ENCODE measurements at regions not wholly inside any gene's neighbourhood (a gene's known extent, or its start where the extent isn't known, plus 50 kb on each side); places are given as distances from the start of the nearest gene placed in this dataset.

DNA sequence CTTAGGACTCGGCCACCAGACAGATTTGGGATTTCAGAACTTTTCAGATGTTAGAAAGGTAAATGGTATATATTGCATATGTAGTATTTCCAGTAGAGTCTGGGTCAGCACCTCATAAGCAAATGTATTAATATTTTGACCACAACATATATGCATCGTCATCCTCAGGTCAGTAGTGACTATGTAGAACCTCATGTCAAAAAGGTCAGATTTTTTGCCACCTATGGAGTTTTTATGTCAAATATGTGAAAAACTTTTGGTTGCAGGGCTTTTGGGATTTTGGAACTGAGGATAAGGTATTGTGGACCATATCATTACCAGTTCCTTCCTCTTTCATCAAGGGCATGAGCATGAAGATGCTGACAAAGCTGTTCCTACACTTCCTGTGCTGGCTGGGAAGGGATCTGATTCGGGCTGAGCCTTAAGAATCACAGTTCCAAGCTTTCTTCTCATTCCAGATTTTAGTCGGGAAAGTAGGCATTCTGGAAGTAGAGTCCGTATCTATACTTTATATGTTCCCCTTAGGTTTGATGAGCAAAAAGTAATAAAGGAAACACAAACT, 183.0 kb upstream of the PGRMC2 start:
- DNase-seq (ENCODE audit: low read depth, low spot score) (no peak), ATAC-seq (no peak)
- Histone ChIP-seq H3K4me1 (ENCODE audit: control insufficient read depth, insufficient read depth, low read length) (no peaks in the 10 kb centered on the region), H3K9me3 (ENCODE audit: control insufficient read depth, insufficient read depth, low read depth, low read length) (no peaks in the 10 kb centered on the region), H3K4me3 (ENCODE audit: low read depth in 2 of 2, low read length in 2 of 2) (no peak overlapping the region), H3K27ac (ENCODE audit: low read length) (no peak overlapping the region), H3K27me3 (ENCODE audit: control insufficient read depth, insufficient read depth, low read length) (no peaks in the 10 kb centered on the region), H3K36me3 (ENCODE audit: control insufficient read depth, insufficient read depth, low read length) (no peaks in the 10 kb centered on the region)
- TF ChIP-seq, protein P1, sequence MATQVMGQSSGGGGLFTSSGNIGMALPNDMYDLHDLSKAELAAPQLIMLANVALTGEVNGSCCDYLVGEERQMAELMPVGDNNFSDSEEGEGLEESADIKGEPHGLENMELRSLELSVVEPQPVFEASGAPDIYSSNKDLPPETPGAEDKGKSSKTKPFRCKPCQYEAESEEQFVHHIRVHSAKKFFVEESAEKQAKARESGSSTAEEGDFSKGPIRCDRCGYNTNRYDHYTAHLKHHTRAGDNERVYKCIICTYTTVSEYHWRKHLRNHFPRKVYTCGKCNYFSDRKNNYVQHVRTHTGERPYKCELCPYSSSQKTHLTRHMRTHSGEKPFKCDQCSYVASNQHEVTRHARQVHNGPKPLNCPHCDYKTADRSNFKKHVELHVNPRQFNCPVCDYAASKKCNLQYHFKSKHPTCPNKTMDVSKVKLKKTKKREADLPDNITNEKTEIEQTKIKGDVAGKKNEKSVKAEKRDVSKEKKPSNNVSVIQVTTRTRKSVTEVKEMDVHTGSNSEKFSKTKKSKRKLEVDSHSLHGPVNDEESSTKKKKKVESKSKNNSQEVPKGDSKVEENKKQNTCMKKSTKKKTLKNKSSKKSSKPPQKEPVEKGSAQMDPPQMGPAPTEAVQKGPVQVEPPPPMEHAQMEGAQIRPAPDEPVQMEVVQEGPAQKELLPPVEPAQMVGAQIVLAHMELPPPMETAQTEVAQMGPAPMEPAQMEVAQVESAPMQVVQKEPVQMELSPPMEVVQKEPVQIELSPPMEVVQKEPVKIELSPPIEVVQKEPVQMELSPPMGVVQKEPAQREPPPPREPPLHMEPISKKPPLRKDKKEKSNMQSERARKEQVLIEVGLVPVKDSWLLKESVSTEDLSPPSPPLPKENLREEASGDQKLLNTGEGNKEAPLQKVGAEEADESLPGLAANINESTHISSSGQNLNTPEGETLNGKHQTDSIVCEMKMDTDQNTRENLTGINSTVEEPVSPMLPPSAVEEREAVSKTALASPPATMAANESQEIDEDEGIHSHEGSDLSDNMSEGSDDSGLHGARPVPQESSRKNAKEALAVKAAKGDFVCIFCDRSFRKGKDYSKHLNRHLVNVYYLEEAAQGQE (IDR thresholded peaks at IDR 0.05; ENCODE audit: insufficient read depth in 1 of 2, low read depth in 2 of 2, low read length in 1 of 2) = no peak
- POLR2A ChIA-PET = no interaction called here
- BruUV-seq (replicated peaks) = no TSS peak
- in situ Hi-C loops (cut with HindIII; ENCODE audit: low pct_unique_long_range_greater_than_20kb, low sequenced_read_pairs) = no loop called here
- intact Hi-C loops (cut with micrococcal nuclease; ENCODE audit: unreplicated experiment) = no loop called here
- CTCF ChIA-PET = no interaction called here

DNA sequence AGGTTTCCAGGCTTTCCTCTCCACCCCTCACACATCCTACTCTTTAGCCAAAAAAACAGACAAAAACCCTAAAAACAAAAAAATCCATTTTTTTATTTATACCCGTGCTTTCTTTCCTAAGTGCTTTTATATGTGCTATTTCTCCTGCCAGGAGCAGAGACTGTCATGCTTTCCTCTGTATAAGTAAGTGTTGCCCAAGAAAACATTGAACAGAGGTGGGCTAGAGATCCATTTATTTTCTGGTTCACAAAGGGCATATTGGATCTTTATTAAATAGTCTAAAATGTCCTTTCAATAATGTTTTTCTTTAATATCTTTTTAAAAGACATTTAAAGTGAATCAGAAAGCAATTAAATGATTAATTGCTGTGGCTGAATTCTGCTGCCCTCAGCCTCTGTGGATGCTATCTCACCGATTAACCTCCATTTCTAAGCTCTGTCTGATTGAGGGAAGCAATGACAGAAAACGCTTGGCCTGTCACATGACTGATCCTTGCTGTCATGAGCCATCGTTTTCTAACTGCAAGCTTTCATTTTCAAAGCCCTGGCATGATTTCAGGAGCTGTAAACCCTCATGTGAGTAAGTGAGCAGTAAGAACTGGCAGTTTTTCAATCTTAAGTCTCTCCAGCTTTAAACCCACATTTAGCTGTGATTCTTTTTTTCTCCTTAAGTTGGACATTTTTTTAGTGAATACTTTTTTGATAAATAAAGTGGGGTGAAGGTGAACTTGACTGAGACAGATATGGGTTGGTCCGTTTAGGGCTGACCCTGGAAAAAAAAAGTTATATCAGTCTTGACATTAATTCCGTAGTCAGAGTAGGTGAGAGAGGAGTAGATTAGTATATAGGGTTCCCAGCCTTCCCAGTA, 180.7 kb upstream of the PGRMC2 start:
- no peak for DNase-seq (ENCODE audit: low read depth, low spot score)
- H3K27me3 ChIP-seq (ENCODE audit: control insufficient read depth, insufficient read depth, low read length) = no peaks in the 10 kb centered on the region
- ATAC-seq = no peak
- in situ Hi-C loops (cut with HindIII; ENCODE audit: low pct_unique_long_range_greater_than_20kb, low sequenced_read_pairs) (no loop called here), intact Hi-C loops (cut with micrococcal nuclease; ENCODE audit: unreplicated experiment) (no loop called here)
- CTCF ChIA-PET = no interaction called here
- H3K36me3 ChIP-seq (ENCODE audit: control insufficient read depth, insufficient read depth, low read length) = no peaks in the 10 kb centered on the region
- TF ChIP-seq, protein P2, sequence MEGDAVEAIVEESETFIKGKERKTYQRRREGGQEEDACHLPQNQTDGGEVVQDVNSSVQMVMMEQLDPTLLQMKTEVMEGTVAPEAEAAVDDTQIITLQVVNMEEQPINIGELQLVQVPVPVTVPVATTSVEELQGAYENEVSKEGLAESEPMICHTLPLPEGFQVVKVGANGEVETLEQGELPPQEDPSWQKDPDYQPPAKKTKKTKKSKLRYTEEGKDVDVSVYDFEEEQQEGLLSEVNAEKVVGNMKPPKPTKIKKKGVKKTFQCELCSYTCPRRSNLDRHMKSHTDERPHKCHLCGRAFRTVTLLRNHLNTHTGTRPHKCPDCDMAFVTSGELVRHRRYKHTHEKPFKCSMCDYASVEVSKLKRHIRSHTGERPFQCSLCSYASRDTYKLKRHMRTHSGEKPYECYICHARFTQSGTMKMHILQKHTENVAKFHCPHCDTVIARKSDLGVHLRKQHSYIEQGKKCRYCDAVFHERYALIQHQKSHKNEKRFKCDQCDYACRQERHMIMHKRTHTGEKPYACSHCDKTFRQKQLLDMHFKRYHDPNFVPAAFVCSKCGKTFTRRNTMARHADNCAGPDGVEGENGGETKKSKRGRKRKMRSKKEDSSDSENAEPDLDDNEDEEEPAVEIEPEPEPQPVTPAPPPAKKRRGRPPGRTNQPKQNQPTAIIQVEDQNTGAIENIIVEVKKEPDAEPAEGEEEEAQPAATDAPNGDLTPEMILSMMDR (IDR thresholded peaks at IDR 0.05) = no peak
- no peak for TF ChIP-seq SIN3A (IDR thresholded peaks at IDR 0.05; ENCODE audit: borderline replicate concordance, insufficient read depth, low read depth, low read length)
- TF ChIP-seq TCF7L2 (IDR thresholded peaks at IDR 0.05; ENCODE audit: low read depth, low read length) = no peak
- TF ChIP-seq, protein P1 (IDR thresholded peaks at IDR 0.05; ENCODE audit: insufficient read depth in 1 of 2, low read depth in 2 of 2, low read length in 1 of 2) = no peak
- no peak for TF ChIP-seq POLR2AphosphoS5 (IDR thresholded peaks at IDR 0.05; ENCODE audit: low read depth, low read length)
- no peak overlapping the region for H3K4me3 ChIP-seq (ENCODE audit: low read depth in 2 of 2, low read length in 2 of 2)
- no TSS peak for BruUV-seq (replicated peaks)
- no peak overlapping the region for H3K27ac ChIP-seq (ENCODE audit: low read length)
- H3K4me1 ChIP-seq (ENCODE audit: control insufficient read depth, insufficient read depth, low read length) = no peaks in the 10 kb centered on the region
- POLR2A ChIA-PET = no interaction called here
- H3K9me3 ChIP-seq (ENCODE audit: control insufficient read depth, insufficient read depth, low read depth, low read length) = no peaks in the 10 kb centered on the region
